ENCODE measurements at regions not wholly inside any gene's neighbourhood (a gene's known extent, or its start where the extent isn't known, plus 50 kb on each side); places are given as distances from the start of the nearest gene placed in this dataset.

DNA sequence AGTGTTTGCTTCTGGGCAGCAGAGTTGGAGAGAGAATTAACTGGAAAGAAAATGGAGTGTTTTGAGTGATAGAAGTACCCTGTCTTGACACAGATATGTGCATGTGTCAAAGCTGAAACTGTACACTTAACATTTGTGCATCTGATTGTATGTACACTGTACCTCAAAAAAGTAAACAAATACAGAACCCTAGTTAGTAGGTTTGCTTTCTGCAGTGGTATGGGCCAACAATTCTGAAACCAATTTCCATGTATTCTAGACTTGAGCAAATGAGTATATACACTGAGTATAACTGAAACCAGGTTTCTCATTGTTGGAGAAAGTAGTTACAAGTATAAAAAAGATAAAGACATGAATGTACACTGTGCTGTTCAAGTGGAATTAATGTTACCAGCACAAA is 52.4 kb downstream of the ELAPOR2 start:
- in situ Hi-C loops (cut with MboI; ENCODE audit: low sequenced_read_pairs, unreplicated experiment) = no loop called here
- TF ChIP-seq, protein P1, sequence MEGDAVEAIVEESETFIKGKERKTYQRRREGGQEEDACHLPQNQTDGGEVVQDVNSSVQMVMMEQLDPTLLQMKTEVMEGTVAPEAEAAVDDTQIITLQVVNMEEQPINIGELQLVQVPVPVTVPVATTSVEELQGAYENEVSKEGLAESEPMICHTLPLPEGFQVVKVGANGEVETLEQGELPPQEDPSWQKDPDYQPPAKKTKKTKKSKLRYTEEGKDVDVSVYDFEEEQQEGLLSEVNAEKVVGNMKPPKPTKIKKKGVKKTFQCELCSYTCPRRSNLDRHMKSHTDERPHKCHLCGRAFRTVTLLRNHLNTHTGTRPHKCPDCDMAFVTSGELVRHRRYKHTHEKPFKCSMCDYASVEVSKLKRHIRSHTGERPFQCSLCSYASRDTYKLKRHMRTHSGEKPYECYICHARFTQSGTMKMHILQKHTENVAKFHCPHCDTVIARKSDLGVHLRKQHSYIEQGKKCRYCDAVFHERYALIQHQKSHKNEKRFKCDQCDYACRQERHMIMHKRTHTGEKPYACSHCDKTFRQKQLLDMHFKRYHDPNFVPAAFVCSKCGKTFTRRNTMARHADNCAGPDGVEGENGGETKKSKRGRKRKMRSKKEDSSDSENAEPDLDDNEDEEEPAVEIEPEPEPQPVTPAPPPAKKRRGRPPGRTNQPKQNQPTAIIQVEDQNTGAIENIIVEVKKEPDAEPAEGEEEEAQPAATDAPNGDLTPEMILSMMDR (IDR thresholded peaks at IDR 0.05; ENCODE audit: borderline replicate concordance, control extremely low read depth, extremely low read depth, insufficient read depth, missing control alignments) = no peak
- no peak for DNase-seq (ENCODE audit: low spot score)

DNA sequence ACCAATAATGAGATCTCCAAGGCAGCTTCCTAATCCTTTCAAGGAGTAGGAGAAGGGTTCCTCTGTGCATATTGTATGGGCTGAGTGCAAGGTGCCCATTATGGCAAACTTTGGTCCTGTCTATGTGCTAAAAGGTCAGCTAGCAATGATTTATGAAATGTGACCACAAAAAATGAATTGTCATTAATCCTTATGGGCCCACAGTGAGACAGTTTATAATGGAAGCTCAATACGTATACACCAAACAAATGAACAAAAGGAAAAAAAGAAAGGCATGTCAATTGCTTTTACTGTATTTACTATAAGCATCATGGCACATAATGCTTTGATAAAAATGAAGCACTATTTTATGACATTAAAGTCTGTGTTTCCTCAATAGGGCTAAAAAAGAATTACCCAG is 54.5 kb downstream of the ELAPOR2 start:
- in situ Hi-C loops (cut with MboI; ENCODE audit: low sequenced_read_pairs, unreplicated experiment) = no loop called here
- TF ChIP-seq, protein P1 (IDR thresholded peaks at IDR 0.05; ENCODE audit: borderline replicate concordance, control extremely low read depth, extremely low read depth, insufficient read depth, missing control alignments) = no peak
- no peak for DNase-seq (ENCODE audit: low spot score)

DNA sequence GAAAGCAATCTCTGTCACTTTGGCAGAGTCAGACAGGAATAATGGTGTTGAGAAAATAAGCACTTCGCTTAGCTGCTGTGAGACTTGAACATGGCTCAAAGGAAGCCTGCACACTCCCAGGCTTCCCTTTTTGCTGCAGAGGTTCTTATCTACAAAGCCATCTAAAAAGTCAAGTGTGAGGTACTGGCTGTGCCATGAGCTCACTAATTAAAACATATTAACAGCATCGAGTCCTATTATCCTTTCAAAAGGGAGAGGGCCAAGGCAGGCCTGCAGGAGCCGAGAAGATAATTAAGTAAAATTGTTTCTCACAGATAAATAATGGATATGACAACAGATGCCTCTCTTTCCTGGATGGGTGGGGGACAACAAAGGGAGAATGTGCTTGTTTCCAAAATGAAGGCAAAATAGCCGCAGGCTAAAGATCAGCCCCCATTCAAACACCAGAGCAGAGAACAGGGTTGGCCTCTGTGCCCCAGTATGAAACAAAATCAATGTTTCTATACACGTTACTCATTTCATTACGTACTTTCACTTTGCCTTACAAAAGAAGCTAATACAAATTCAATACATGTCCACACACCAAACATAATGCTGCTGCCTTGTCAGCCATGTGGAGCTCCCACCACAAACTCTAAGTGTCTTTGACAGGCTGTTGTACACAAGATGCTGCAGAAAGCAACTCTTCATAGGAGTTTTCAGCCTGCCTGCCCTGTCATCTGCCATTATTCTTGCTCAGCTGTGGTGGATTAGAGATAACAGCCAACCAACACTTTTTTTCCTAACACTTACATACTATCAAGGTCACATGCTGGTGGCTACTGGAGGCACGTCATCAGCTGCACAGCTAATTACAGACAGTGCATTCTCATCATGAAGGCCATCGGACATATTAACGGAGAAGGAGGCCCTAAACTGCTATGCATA is 55.3 kb downstream of the ELAPOR2 start:
- no peak for DNase-seq (ENCODE audit: low spot score)
- TF ChIP-seq, protein P1 (IDR thresholded peaks at IDR 0.05; ENCODE audit: borderline replicate concordance, control extremely low read depth, extremely low read depth, insufficient read depth, missing control alignments) = no peak
- in situ Hi-C loops (cut with MboI; ENCODE audit: low sequenced_read_pairs, unreplicated experiment) = no loop called here

DNA sequence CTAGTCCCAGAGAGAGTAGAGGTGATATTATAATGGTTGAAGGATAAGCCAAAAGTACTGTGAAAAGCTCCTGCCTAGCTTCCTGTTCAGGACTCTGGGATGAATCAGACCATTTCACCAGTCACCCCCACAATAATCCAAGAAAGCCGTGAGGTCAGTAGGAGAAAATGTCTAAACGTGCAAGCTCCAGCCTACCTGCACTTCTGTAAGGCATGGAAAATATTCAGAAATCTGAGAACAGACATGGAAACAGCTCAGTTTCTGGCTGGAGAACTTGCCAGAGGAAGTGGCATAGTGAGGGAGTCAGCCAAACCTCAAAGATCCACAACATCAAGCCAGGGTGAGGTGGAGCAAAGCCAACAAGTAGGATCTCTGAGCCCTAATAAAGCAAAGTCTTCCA is 58.2 kb downstream of the ELAPOR2 start:
- no peak for DNase-seq (ENCODE audit: low spot score)
- in situ Hi-C loops (cut with MboI; ENCODE audit: low sequenced_read_pairs, unreplicated experiment) = no loop called here
- TF ChIP-seq, protein P1 (IDR thresholded peaks at IDR 0.05; ENCODE audit: borderline replicate concordance, control extremely low read depth, extremely low read depth, insufficient read depth, missing control alignments) = no peak

DNA sequence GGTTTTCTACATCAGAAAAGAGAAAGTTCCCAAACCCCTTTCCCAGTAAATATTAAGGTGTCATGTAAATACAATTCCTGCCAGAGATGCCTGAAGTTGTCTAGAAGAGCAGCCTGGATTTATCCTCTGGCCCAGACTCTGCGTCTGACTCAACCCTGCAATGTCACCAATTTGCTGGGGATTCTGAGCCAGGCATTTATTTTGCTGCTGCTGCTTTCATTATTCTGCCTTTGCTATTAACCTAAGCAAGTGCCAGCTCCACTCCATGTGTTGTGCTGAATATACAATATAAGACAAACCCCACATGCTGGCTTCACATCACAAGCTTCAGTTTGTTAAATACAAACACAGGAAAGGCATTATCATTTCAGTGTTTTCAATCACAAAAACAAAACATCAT is 59.1 kb downstream of the ELAPOR2 start:
- in situ Hi-C loops (cut with MboI; ENCODE audit: low sequenced_read_pairs, unreplicated experiment) = no loop called here
- TF ChIP-seq, protein P1 (IDR thresholded peaks at IDR 0.05; ENCODE audit: borderline replicate concordance, control extremely low read depth, extremely low read depth, insufficient read depth, missing control alignments) = no peak
- no peak for DNase-seq (ENCODE audit: low spot score)

DNA sequence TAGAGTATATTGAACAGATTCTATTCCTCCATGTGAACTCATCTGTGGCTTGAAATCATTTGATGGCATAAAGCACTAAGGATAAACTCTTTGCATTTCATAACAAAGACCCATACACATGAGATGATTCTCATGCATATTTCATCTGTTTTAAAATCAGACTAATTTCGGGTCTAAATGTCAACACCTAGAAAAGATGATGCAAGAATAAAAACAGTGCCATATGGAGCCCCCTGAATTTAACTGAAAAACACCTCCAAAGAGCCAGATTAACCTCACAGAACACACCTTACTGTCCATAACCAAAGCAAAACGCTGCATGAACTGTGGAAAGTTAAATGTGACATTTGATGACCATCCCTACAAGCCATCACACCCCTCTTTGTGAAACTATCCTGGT is 59.7 kb downstream of the ELAPOR2 start:
- no peak for DNase-seq (ENCODE audit: low spot score)
- in situ Hi-C loops (cut with MboI; ENCODE audit: low sequenced_read_pairs, unreplicated experiment) = no loop called here
- TF ChIP-seq, protein P1 (IDR thresholded peaks at IDR 0.05; ENCODE audit: borderline replicate concordance, control extremely low read depth, extremely low read depth, insufficient read depth, missing control alignments) = no peak

All from GM13976 (cell line).